Psoas muscle (tissue), 7 donors: ENCODE measurements at regions not wholly inside any gene's neighbourhood (a gene's known extent, or its start where the extent isn't known, plus 50 kb on each side); places are given as distances from the start of the nearest gene placed in this dataset.

Experiments used
- ATAC-seq, 4 donors: fragments of 200-7000 bp; cut with Tn5 transposase; one replicate each; pipeline ENCODE4 v1.9.1; 2020; ENCODE audit warnings: moderate library complexity in 3 of 4, mild to moderate bottlenecking in 2 of 4
- DNase-seq, 2 donors: peaks; one replicate each; pipeline ENCODE4 v3.0.0-alpha.2; 2020
- H3K27ac ChIP-seq: fragments of 200-600 bp; one replicate; pipeline ENCODE4 v1.8.0; 2022
- H3K27me3 ChIP-seq, 3 donors: fragments of 200-600 bp in 1 of 3; one replicate each; pipeline versions ENCODE4 v1.6.1 to v1.8.0; 2013 to 2022; ENCODE audit warnings: low read length in 2 of 3, mild to moderate bottlenecking in 2 of 3, moderate library complexity in 1 of 3; ENCODE audit not compliant: insufficient read depth in 3 of 3
- H3K36me3 ChIP-seq, 2 donors: fragments of 200-600 bp in 1 of 2; one replicate each; pipeline versions ENCODE4 v1.6.1 to v1.8.0; 2013 to 2022; ENCODE audit warnings: low read depth in 1 of 2, mild to moderate bottlenecking in 1 of 2, moderate library complexity in 1 of 2; ENCODE audit not compliant: insufficient read depth in 1 of 2
- H3K4me1 ChIP-seq: fragments of 200-600 bp; one replicate; pipeline ENCODE4 v1.8.0; 2022
- H3K4me3 ChIP-seq: fragments of 200-600 bp; one replicate; pipeline ENCODE4 v1.8.0; 2022; ENCODE audit warnings: mild to moderate bottlenecking
- H3K9me3 ChIP-seq: fragments of 200-600 bp; one replicate; pipeline ENCODE4 v1.8.0; 2022
- WGBS, 3 donors: extraction: QIAGEN DNeasy Blood & Tissue Kit; methylation state at CpG; one replicate each; pipeline versions ENCODE4 v1.1.6 to v1.1.7; 2013; 5-methylcytosine and 5-hydroxymethylcytosine counted together
- intact Hi-C, 2 donors: fragments of 100-400 bp; cut with DNase I; formaldehyde crosslinking; loops; one replicate each; pipeline versions ENCODE4 v1.11.0 to v1.14.2; 2022
- TF ChIP-seq, protein P1 (sequence below): fragments of 200-600 bp; IDR thresholded peaks from one replicate; pipeline ENCODE4 v1.8.0; 2022; ENCODE audit warnings: antibody characterized with exemption
- donor health status: healthy with polysubstance abuse.
- donor health status: DM: no; HTN: no; CAD: no; lungs with moderate emphysema.
- donor health status: Bipolar disorder and iron deficiency.
- donor health status: healthy.
- donor health status: DM: yes; HTN: yes; CAD: no.
- donor health status: DM: no; HTN: no; CAD: no.
- donor health status: DM: yes; HTN: yes; CAD: no.

DNA sequence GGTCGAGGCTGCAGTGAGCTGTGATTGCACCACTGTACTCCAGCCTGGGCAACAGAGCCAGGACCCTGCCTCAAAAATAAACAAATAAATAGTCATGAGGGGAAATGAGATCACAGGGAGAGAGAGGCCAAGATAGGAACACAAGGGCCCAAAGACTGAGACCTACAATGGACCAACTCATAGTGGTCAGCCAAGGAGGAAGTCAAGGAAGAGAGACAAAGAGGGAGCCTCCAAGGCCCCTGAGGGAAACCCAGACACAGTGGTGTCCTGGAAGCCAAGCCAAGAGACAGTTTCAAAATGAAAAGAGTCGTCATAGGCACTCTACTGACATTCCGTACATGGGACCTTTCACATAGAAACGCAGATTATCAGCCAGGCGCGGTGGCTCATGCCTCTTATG is 153.3 kb downstream of the BCOR start:
- TF ChIP-seq, protein P1, sequence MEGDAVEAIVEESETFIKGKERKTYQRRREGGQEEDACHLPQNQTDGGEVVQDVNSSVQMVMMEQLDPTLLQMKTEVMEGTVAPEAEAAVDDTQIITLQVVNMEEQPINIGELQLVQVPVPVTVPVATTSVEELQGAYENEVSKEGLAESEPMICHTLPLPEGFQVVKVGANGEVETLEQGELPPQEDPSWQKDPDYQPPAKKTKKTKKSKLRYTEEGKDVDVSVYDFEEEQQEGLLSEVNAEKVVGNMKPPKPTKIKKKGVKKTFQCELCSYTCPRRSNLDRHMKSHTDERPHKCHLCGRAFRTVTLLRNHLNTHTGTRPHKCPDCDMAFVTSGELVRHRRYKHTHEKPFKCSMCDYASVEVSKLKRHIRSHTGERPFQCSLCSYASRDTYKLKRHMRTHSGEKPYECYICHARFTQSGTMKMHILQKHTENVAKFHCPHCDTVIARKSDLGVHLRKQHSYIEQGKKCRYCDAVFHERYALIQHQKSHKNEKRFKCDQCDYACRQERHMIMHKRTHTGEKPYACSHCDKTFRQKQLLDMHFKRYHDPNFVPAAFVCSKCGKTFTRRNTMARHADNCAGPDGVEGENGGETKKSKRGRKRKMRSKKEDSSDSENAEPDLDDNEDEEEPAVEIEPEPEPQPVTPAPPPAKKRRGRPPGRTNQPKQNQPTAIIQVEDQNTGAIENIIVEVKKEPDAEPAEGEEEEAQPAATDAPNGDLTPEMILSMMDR: no peak
- no peak overlapping the region for H3K4me3 ChIP-seq
- no peaks in the 10 kb centered on the region for H3K4me1 ChIP-seq
- peaks cover 0 to 4% (median 0%) of the 10 kb centered on the region in 3 donors for H3K27me3 ChIP-seq
- ATAC-seq (no peak), DNase-seq (no peak)
- no peak overlapping the region for H3K27ac ChIP-seq
- no peaks in the 10 kb centered on the region for H3K36me3 ChIP-seq
- 85 to 94% (median 89%) methylated on average over 5 to 6 of the region's 6 CpGs for WGBS, 3 donors
- intact Hi-C loops: no loop called here
- H3K9me3 ChIP-seq: peaks cover 3% of the 10 kb centered on the region

DNA sequence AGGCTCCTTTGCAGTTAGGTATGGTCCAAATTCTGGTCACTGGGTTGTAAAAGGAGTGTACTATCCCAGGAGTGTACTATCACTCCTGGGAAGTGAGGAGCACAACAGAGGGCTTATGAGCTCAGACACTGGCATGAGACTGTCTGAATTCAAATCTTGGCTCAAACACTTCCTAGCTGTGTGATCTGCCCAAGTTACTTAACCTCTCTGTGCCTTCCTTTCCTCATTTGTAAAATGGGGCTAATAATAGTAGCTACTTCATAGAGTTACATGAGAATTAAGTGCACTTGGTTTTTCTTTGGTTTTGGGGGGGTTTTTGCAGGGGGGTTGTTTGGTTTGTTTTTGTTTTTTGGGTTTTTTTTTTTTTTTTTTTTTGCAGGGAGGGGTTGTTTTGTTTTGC is 152.0 kb downstream of the BCOR start:
- Histone ChIP-seq H3K27me3 (peaks cover 0 to 4% (median 0%) of the 10 kb centered on the region in 3 donors), H3K36me3 (no peaks in the 10 kb centered on the region), H3K4me3 (no peak overlapping the region), H3K9me3 (peaks cover 3% of the 10 kb centered on the region), H3K4me1 (no peaks in the 10 kb centered on the region), H3K27ac (no peak overlapping the region)
- no peak for ATAC-seq
- TF ChIP-seq, protein P1: no peak
- intact Hi-C loops: no loop called here
- no peak for DNase-seq

DNA sequence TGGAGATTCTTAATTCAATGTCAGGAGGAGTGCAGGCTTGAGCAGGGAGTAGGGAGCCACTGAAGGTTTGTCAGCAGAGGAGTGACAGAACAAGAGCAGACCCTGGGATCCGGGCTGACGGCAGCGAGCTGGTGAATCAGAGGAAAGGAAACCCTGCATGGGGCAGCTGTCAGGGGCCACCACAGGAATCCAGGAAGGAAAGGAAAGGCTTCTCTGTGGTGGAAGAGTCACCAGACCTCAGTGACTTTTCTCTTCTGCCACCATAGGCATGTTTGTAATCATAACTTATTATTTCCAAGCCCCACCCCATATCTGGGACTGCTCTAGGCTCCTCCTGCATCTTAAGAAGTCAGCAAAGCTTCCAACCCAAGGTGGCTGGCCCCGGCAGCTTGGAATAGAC is 150.9 kb downstream of the BCOR start:
- Histone ChIP-seq H3K27me3 (peaks cover 0 to 8% (median 0%) of the 10 kb centered on the region in 3 donors), H3K36me3 (no peaks in the 10 kb centered on the region), H3K4me1 (no peaks in the 10 kb centered on the region), H3K9me3 (peaks cover 3% of the 10 kb centered on the region), H3K27ac (no peak overlapping the region), H3K4me3 (no peak overlapping the region)
- no peak for ATAC-seq
- no peak for DNase-seq
- TF ChIP-seq, protein P1: no peak
- intact Hi-C loops: no loop called here
- WGBS, 3 donors: 69 to 83% (median 70%) methylated on average over 2 to 4 of the region's 4 CpGs

DNA sequence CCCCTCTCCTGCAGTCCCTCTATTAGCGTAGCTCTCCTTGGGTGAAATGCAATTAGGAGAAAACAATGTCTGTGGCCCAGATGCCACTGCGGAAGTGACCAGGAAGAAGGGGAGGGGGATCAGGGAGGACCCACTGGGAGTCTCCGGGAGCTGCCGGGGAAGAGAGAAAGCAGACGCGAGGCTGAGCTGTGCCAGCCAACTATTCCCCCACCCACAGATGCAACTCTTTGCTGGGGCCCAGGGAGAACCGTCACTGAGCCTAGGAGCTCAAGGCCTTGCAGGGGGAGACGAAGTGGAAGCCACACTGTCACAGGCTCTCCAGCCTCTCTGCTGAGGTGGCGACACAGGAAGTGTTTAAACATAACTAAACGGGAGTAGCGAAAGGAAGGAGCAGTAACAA is 149.2 kb downstream of the BCOR start:
- WGBS, 3 donors: 49 to 72% (median 64%) methylated on average over 6 to 11 of the region's 11 CpGs
- TF ChIP-seq, protein P1: no peak
- no peaks in the 10 kb centered on the region for H3K36me3 ChIP-seq
- H3K9me3 ChIP-seq: no peaks in the 10 kb centered on the region
- ATAC-seq: no peak
- no peak overlapping the region for H3K4me3 ChIP-seq
- H3K4me1 ChIP-seq: no peaks in the 10 kb centered on the region
- intact Hi-C loops: no loop called here
- no peak for DNase-seq
- H3K27me3 ChIP-seq: peaks cover 0 to 11% (median 0%) of the 10 kb centered on the region in 3 donors
- no peak overlapping the region for H3K27ac ChIP-seq

DNA sequence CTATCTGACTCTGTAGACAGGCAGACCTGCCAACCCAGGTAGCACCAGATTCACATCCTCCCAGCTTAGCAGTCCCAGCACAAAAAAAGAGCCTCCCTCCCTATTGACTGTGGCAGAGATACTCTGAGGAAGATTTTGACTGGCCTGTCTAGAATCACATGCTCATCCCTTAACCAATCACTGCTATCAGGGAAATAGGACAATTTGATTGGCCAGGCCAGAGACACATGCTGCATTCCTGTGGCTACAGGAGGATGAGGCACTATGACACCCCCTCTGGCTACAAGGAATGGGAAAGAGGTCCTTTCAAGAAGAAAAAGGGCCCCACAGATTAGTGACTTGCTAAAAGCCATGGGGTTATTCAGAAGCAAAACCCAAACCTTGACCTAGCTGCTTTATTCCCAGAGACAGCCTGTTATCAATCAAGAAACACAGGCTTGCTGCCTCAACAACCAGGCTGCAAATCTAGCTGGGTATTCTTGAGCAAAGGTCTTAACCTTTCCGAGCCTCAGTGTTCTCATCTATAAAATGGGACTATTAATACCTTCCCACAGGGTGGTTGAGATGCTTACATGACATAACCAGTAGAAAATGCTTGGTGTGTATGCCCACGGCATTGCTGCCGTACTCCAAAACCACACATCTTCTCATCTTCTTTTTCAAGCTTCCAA is 147.6 kb downstream of the BCOR start:
- H3K4me1 ChIP-seq: no peaks in the 10 kb centered on the region
- no peak overlapping the region for H3K4me3 ChIP-seq
- H3K9me3 ChIP-seq: no peaks in the 10 kb centered on the region
- H3K27me3 ChIP-seq: peaks cover 0 to 18% (median 0%) of the 10 kb centered on the region in 3 donors
- no peak for ATAC-seq
- no peak for DNase-seq
- no peak overlapping the region for H3K27ac ChIP-seq
- WGBS, 3 donors: 87 to 100% (median 96%) methylated on average over 3 of the region's 3 CpGs
- TF ChIP-seq, protein P1: no peak
- no peaks in the 10 kb centered on the region for H3K36me3 ChIP-seq
- intact Hi-C loops: no loop called here
